Lower lobe of right lung (tissue), 2 donors: ENCODE measurements at regions not wholly inside any gene's neighbourhood (a gene's known extent, or its start where the extent isn't known, plus 50 kb on each side); places are given as distances from the start of the nearest gene placed in this dataset.

Source experiments
- ATAC-seq, 2 donors: fragments of 200-7000 bp; cut with Tn5 transposase; one replicate each; pipeline ENCODE4 v1.9.1; 2020 to 2022; ENCODE audit warnings: mild to moderate bottlenecking in 2 of 2, moderate library complexity in 2 of 2
- DNase-seq: peaks from one replicate; pipeline ENCODE4 v3.0.0-alpha.2; 2020
- H3K27ac ChIP-seq: fragments of 200-600 bp; one replicate; pipeline ENCODE4 v1.8.0; 2022
- H3K27me3 ChIP-seq: fragments of 200-600 bp; one replicate; pipeline ENCODE4 v1.8.0; 2022; ENCODE audit warnings: low read depth
- H3K36me3 ChIP-seq: fragments of 200-600 bp; one replicate; pipeline ENCODE4 v1.8.0; 2022; ENCODE audit warnings: mild to moderate bottlenecking
- H3K4me1 ChIP-seq: fragments of 200-600 bp; one replicate; pipeline ENCODE4 v1.8.0; 2022
- H3K4me3 ChIP-seq: fragments of 200-600 bp; one replicate; pipeline ENCODE4 v1.8.0; 2022; ENCODE audit warnings: mild to moderate bottlenecking
- H3K9me3 ChIP-seq: fragments of 200-600 bp; one replicate; pipeline ENCODE4 v1.8.0; 2022
- CTCF ChIP-seq: fragments of 200-600 bp; IDR thresholded peaks from one replicate; pipeline ENCODE4 v1.8.0; 2022; ENCODE audit warnings: antibody characterized with exemption, mild to moderate bottlenecking
- intact Hi-C: fragments of 100-400 bp; cut with DNase I; formaldehyde crosslinking; loops from one replicate; pipeline ENCODE4 v1.11.0; 2022
- donor health status: DM: no; HTN: yes; CAD: no; lungs with severe emphysema.

GRCh38 chr15:38861108-38861507 is 296.5 kb upstream of the RASGRP1 start:
- peaks cover 18% of the 10 kb centered on the region for H3K4me1 ChIP-seq
- H3K4me3 ChIP-seq: no peak overlapping the region
- no peaks in the 10 kb centered on the region for H3K9me3 ChIP-seq
- H3K27me3 ChIP-seq: no peaks in the 10 kb centered on the region
- H3K27ac ChIP-seq: no peak overlapping the region
- ATAC-seq (no peak), DNase-seq (no peak)
- no peak for TF ChIP-seq CTCF
- no peaks in the 10 kb centered on the region for H3K36me3 ChIP-seq
- intact Hi-C loops: no loop called here

- TF ChIP-seq CTCF: no peak
- intact Hi-C loops: no loop called here
- Histone ChIP-seq H3K4me1 (peaks cover 18% of the 10 kb centered on the region), H3K27ac (no peak overlapping the region), H3K9me3 (no peaks in the 10 kb centered on the region), H3K4me3 (no peak overlapping the region), H3K27me3 (no peaks in the 10 kb centered on the region), H3K36me3 (no peaks in the 10 kb centered on the region)
- no peak for ATAC-seq
- DNase-seq: no peak
Measured at GRCh38 chr15:38862099-38862498, 297.5 kb upstream of the RASGRP1 start.

GRCh38 chr15:38863381-38863780 is 298.8 kb upstream of the RASGRP1 start:
- H3K4me3 ChIP-seq: no peak overlapping the region
- DNase-seq: no peak
- no peak for TF ChIP-seq CTCF
- intact Hi-C loops: no loop called here
- H3K36me3 ChIP-seq: no peaks in the 10 kb centered on the region
- no peak overlapping the region for H3K27ac ChIP-seq
- H3K27me3 ChIP-seq: no peaks in the 10 kb centered on the region
- peaks cover 18% of the 10 kb centered on the region for H3K4me1 ChIP-seq
- no peak for ATAC-seq
- no peaks in the 10 kb centered on the region for H3K9me3 ChIP-seq

- DNase-seq (no peak), ATAC-seq (no peak)
- TF ChIP-seq CTCF: no peak
- Histone ChIP-seq H3K27ac (no peak overlapping the region), H3K4me3 (no peak overlapping the region), H3K27me3 (no peaks in the 10 kb centered on the region), H3K9me3 (no peaks in the 10 kb centered on the region), H3K4me1 (peaks cover 18% of the 10 kb centered on the region), H3K36me3 (no peaks in the 10 kb centered on the region)
- intact Hi-C loops: no loop called here
Measured at GRCh38 chr15:38864122-38864521, 299.5 kb upstream of the RASGRP1 start.

GRCh38 chr15:38864827-38865581 is 300.4 kb upstream of the RASGRP1 start:
- DNase-seq (no peak), ATAC-seq (peak; percentile 61 to 78)
- H3K27ac ChIP-seq: no peak overlapping the region
- H3K4me3 ChIP-seq: no peak overlapping the region
- peaks cover 15% of the 10 kb centered on the region for H3K4me1 ChIP-seq
- H3K9me3 ChIP-seq: no peaks in the 10 kb centered on the region
- no peaks in the 10 kb centered on the region for H3K27me3 ChIP-seq
- H3K36me3 ChIP-seq: no peaks in the 10 kb centered on the region
- TF ChIP-seq CTCF: no peak
- intact Hi-C loops: no loop called here
